Epithelial cell of esophagus (primary cell): ENCODE measurements at regions not wholly inside any gene's neighbourhood (a gene's known extent, or its start where the extent isn't known, plus 50 kb on each side); places are given as distances from the start of the nearest gene placed in this dataset.

Experiments used
- DNase-seq: peaks from one replicate; pipeline ENCODE4 v3.0.0; 2010; ENCODE audit warnings: low read depth
- H3K4me3 ChIP-seq: 2 replicates; pipeline ENCODE4 v1.5.1; 2011; ENCODE audit warnings: mild to moderate bottlenecking, low read length, control low read depth
- CTCF ChIP-seq: IDR thresholded peaks from 2 replicates; pipeline ENCODE4 v1.5.1; 2011; ENCODE audit warnings: low read depth, mild to moderate bottlenecking, low read length, control low read depth, inconsistent platforms; ENCODE audit not compliant: insufficient read depth; ENCODE audit errors: missing control alignments

- no peak for TF ChIP-seq CTCF
- DNase-seq = no peak
- no peak overlapping the region for H3K4me3 ChIP-seq
These were observed 119.5 kb upstream of the MDFIC2 start for GRCh38 chr3:70431911-70432310.

- no peak for TF ChIP-seq CTCF
- DNase-seq = no peak
- H3K4me3 ChIP-seq = no peak overlapping the region
These were observed 113.6 kb upstream of the MDFIC2 start for GRCh38 chr3:70426071-70426470.

- TF ChIP-seq CTCF = no peak
These were observed 109.1 kb upstream of the MDFIC2 start for GRCh38 chr3:70421506-70421905.

GRCh38 chr3:70409018-70409417 lies 96.6 kb upstream of the MDFIC2 start:
- DNase-seq = no peak
- TF ChIP-seq CTCF = no peak
- H3K4me3 ChIP-seq = no peak overlapping the region

More at GRCh38 chr3:70421506-70421905, 109.1 kb upstream of the MDFIC2 start:
- no peak overlapping the region for H3K4me3 ChIP-seq
- no peak for DNase-seq

GRCh38 chr3:70400194-70400593 lies 87.8 kb upstream of the MDFIC2 start:
- TF ChIP-seq CTCF = no peak
- H3K4me3 ChIP-seq = no peak overlapping the region
- no peak for DNase-seq

- DNase-seq = no peak
- H3K4me3 ChIP-seq = no peak overlapping the region
- TF ChIP-seq CTCF = no peak
These were observed 81.6 kb upstream of the MDFIC2 start for GRCh38 chr3:70393881-70394612.

- H3K4me3 ChIP-seq = no peak overlapping the region
- no peak for TF ChIP-seq CTCF
- DNase-seq = no peak
These were observed 79.8 kb upstream of the MDFIC2 start for GRCh38 chr3:70392227-70392626.
